Parathyroid adenoma (tissue), 2 donors: ENCODE measurements at regions not wholly inside any gene's neighbourhood (a gene's known extent, or its start where the extent isn't known, plus 50 kb on each side); places are given as distances from the start of the nearest gene placed in this dataset.

Experiments
- H2AFZ ChIP-seq: fragments of 300-600 bp; sonication (generic); one replicate; pipeline ENCODE4 v1.7.0; 2017; ENCODE audit warnings: antibody characterized with exemption, mild to moderate bottlenecking
- H3K27ac ChIP-seq: fragments of 300-600 bp; sonication (generic); one replicate; pipeline ENCODE4 v1.7.0; 2017
- H3K27me3 ChIP-seq: fragments of 300-600 bp; sonication (generic); one replicate; pipeline ENCODE4 v1.7.0; 2017; ENCODE audit warnings: low read length; ENCODE audit not compliant: control insufficient read depth, insufficient read depth
- H3K36me3 ChIP-seq: fragments of 300-600 bp; sonication (generic); one replicate; pipeline ENCODE4 v1.7.0; 2017; ENCODE audit warnings: low read length; ENCODE audit not compliant: control insufficient read depth, insufficient read depth
- H3K4me1 ChIP-seq: fragments of 300-600 bp; sonication (generic); one replicate; pipeline ENCODE4 v1.7.0; 2017; ENCODE audit warnings: control low read depth
- H3K4me2 ChIP-seq: fragments of 300-600 bp; sonication (generic); one replicate; pipeline ENCODE4 v1.7.0; 2017; ENCODE audit warnings: low read length
- H3K4me3 ChIP-seq: fragments of 300-600 bp; sonication (generic); one replicate; pipeline ENCODE4 v1.7.0; 2017; ENCODE audit warnings: low read depth, low read length
- H3K79me2 ChIP-seq: fragments of 300-600 bp; sonication (generic); one replicate; pipeline ENCODE4 v1.7.0; 2017; ENCODE audit warnings: control low read depth
- H3K9ac ChIP-seq: fragments of 300-600 bp; sonication (generic); one replicate; pipeline ENCODE4 v1.7.0; 2017; ENCODE audit warnings: mild to moderate bottlenecking
- H3K9me3 ChIP-seq: fragments of 300-600 bp; sonication (generic); one replicate; pipeline ENCODE4 v1.7.0; 2017; ENCODE audit warnings: low read length; ENCODE audit not compliant: control insufficient read depth
- TF ChIP-seq, protein P1 (sequence below): fragments of 300-600 bp; sonication (generic); IDR thresholded peaks from one replicate; pipeline ENCODE4 v1.7.0; 2017; ENCODE audit warnings: antibody characterized with exemption, mild to moderate bottlenecking
- donor health status: primary hyperparathyroidism.

DNA sequence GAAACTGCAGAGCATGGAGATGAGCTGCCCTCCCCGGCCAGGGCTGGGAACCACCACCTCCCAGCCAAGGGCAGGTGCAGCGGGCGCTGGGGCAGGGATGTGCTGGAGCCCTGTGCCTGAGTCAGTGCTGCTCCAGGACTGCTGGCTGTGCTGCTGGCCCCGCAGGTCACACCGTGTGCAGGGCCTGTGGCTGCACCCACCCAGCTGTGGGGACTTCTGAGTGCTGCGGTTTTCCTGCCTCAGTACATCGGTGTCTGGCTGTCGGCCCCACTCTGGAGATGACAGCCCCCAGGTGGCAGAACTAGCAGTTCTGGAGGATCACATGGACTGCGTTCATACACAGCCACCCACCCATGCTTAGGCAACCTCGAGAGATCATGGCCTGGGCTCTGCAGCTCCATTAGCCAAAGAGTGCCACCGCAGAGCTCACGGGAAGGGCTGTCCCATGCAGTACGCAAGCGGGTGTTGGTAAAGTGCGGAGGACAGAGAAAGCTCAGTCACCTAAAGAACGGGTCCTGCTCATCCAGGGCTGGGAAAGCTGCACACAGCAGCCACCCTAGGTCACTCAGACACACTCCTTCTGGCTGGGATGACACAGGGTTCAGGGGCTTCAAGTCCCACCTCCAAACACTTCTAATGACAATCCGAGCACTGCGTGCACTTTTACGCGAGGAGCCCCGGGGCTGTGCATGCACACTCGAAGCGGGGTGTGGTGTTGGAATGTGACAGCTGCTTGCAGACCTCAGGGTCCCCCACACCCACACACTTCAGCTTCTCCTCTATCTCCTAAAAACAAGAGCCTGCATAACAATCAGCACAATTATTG lies 198.1 kb upstream of the PPP2R2D start:
- TF ChIP-seq, protein P1, sequence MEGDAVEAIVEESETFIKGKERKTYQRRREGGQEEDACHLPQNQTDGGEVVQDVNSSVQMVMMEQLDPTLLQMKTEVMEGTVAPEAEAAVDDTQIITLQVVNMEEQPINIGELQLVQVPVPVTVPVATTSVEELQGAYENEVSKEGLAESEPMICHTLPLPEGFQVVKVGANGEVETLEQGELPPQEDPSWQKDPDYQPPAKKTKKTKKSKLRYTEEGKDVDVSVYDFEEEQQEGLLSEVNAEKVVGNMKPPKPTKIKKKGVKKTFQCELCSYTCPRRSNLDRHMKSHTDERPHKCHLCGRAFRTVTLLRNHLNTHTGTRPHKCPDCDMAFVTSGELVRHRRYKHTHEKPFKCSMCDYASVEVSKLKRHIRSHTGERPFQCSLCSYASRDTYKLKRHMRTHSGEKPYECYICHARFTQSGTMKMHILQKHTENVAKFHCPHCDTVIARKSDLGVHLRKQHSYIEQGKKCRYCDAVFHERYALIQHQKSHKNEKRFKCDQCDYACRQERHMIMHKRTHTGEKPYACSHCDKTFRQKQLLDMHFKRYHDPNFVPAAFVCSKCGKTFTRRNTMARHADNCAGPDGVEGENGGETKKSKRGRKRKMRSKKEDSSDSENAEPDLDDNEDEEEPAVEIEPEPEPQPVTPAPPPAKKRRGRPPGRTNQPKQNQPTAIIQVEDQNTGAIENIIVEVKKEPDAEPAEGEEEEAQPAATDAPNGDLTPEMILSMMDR = no peak

DNA sequence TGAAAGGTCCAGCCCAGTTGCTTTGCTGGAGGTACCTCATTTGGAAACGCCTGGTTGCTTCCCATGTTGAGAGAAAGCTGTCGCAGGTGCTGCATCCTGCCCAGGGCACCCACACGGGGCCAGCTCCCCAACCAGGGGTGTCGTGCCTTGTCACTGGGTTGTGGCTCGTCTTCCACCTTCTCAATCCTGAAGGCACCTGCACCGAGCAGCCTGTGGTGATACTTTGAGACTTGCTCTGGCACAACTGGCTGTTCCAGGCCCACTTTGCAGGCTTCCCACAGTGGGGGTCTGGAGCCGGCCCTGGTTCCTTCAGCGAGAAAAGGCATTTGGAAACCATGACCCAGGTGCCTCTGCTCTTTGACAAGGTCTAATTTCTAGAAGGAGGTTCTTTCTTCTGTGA lies 197.3 kb upstream of the PPP2R2D start:
- Histone ChIP-seq H3K9ac (no peak overlapping the region), H3K79me2 (no peaks in the 10 kb centered on the region), H3K4me3 (no peak overlapping the region), H3K9me3 (no peaks in the 10 kb centered on the region), H3K36me3 (no peaks in the 10 kb centered on the region), H3K27ac (no peak overlapping the region), H3K4me2 (no peak overlapping the region), H2AFZ (no peak overlapping the region), H3K27me3 (peaks cover 2% of the 10 kb centered on the region), H3K4me1 (no peaks in the 10 kb centered on the region)
- TF ChIP-seq, protein P1 = no peak

More for the DNA sequence above, 198.1 kb upstream of the PPP2R2D start:
- peaks cover 2% of the 10 kb centered on the region for H3K27me3 ChIP-seq
- H3K27ac ChIP-seq = no peak overlapping the region
- no peaks in the 10 kb centered on the region for H3K36me3 ChIP-seq
- H3K9me3 ChIP-seq = no peaks in the 10 kb centered on the region
- no peaks in the 10 kb centered on the region for H3K4me1 ChIP-seq
- H3K4me3 ChIP-seq = no peak overlapping the region
- no peak overlapping the region for H3K4me2 ChIP-seq
- H2AFZ ChIP-seq = no peak overlapping the region
- H3K79me2 ChIP-seq = no peaks in the 10 kb centered on the region
- no peak overlapping the region for H3K9ac ChIP-seq

DNA sequence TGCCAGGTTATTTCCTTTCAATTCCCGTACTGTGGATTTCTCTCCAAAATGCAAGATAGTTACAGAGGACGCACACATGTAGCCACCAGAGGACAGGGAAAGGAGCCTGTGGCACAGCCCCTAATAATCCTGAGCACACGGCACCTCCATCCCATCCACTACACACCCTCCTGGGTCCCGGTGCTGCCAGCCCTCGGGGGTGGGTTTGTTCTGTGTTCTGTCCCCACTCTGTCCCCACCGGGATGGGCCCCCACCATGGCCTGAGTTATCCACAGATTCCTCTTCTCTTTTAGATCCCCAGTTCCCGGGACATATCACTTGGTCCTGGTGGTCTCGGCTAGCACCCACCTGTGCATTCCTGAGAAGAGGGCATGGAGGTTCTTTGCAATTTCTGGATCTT lies 196.9 kb upstream of the PPP2R2D start:
- Histone ChIP-seq H3K4me2 (no peak overlapping the region), H3K36me3 (no peaks in the 10 kb centered on the region), H3K4me1 (no peaks in the 10 kb centered on the region), H3K9ac (no peak overlapping the region), H2AFZ (no peak overlapping the region), H3K27ac (no peak overlapping the region), H3K27me3 (peaks cover 2% of the 10 kb centered on the region), H3K9me3 (no peaks in the 10 kb centered on the region), H3K4me3 (no peak overlapping the region), H3K79me2 (no peaks in the 10 kb centered on the region)
- TF ChIP-seq, protein P1 = no peak

DNA sequence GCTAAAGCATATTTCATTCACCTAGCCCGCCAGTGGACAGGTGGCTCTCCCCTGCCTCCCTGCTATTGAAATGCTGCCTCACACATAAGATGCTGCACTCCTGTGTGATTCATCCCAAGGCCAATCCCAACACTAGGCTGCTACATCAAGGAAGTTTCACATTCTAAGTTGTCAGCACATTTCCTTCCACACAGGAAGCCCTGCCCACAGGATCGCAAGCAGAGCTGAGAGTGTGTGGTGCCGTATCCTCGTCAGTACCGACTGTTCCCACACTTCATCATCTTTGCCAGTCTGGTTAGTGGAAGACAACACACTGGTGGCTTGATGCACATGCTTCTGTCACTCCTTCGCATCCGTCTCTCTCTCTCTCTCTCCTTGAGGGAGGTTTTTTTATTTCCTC lies 194.3 kb upstream of the PPP2R2D start:
- Histone ChIP-seq H3K4me1 (no peaks in the 10 kb centered on the region), H3K36me3 (no peaks in the 10 kb centered on the region), H3K9ac (no peak overlapping the region), H3K27me3 (peaks cover 2% of the 10 kb centered on the region), H3K4me3 (no peak overlapping the region), H3K79me2 (no peaks in the 10 kb centered on the region), H3K27ac (no peak overlapping the region), H3K9me3 (no peaks in the 10 kb centered on the region), H3K4me2 (no peak overlapping the region), H2AFZ (no peak overlapping the region)
- TF ChIP-seq, protein P1 = no peak

DNA sequence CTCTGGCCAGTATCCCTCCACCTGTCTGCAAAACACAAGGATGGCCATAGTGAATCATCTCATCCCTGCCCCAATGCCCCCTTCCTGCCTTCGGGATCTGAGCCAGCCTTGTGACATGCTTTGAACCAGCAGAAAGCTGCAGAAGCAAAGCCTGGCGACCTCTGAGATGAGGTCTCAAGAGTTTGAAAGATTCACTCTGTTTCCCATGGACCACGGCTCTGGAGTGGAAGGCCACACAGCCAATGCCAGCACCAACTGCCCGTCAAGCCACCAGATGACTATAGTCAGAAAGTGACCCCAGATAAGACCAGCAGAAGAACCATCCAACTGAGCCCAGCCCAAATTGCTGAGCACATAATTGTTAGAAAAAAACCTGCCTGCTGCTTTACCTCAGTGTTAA lies 193.9 kb upstream of the PPP2R2D start:
- no peaks in the 10 kb centered on the region for H3K4me1 ChIP-seq
- H3K9ac ChIP-seq = no peak overlapping the region
- H3K9me3 ChIP-seq = no peaks in the 10 kb centered on the region
- no peak overlapping the region for H3K27ac ChIP-seq
- peaks cover 2% of the 10 kb centered on the region for H3K27me3 ChIP-seq
- no peak overlapping the region for H3K4me2 ChIP-seq
- no peak overlapping the region for H3K4me3 ChIP-seq
- H3K36me3 ChIP-seq = no peaks in the 10 kb centered on the region
- H2AFZ ChIP-seq = no peak overlapping the region
- TF ChIP-seq, protein P1 = no peak
- H3K79me2 ChIP-seq = no peaks in the 10 kb centered on the region
